Erythroblast (primary cell): ENCODE measurements at regions not wholly inside any gene's neighbourhood (a gene's known extent, or its start where the extent isn't known, plus 50 kb on each side); places are given as distances from the start of the nearest gene placed in this dataset.

ENCODE experiments used
- DNase-seq, 2 experiments: peaks; one replicate each; lab custom pipeline; 2025; lab: John Stamatoyannopoulos, UW
- GATA1 ChIP-seq: IDR thresholded peaks from 2 replicates; pipeline ENCODE4 v1.6.1; 2011; ENCODE audit warnings: low read depth, mild to moderate bottlenecking, control low read depth, low read length, moderate library complexity
- POLR2A ChIP-seq: IDR thresholded peaks from 2 replicates; pipeline ENCODE4 v1.6.1; 2011; ENCODE audit warnings: mild to moderate bottlenecking, low read length

DNA sequence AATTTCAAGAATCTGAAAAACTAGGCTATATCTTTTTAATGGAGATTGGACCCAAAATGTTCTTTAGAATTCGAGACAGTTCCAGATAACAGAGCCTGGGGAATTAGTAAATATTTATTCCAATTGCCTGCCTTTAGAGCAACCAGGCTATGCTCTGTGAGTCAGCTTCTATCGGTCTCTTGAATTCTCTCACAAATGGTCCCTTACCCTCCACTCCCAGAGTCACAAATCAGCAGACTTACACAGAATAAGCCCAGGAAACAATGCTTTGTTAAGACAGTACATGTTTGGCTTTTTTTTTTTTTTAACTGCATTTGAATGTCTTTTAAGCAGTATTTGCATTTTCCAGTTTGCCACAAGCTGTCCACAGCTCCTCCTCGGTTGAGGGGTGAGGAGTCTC, 460.7 kb upstream of the CBLB start:
- no peak for DNase-seq
- TF ChIP-seq GATA1: no peak
- TF ChIP-seq POLR2A: no peak

DNA sequence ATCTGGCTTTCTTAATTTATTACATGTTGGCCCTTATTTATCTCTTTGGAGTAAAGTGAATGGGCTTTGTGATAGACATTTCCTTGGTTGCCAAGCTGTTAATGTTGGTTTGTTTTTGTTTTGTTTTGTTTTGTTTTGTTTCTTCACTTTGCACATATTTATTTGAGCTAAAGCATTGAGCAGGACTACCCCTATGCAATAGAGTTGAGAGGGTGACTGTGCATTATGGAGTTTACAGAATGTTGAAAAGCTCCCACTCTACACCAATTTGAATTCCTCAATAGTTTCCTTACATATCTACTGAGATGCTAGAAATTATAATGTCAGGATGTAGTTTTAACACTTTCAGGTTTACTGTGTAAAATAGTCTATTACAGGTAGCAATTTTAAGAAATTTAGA, 462.8 kb upstream of the CBLB start:
- no peak for TF ChIP-seq GATA1
- TF ChIP-seq POLR2A: no peak
- no peak for DNase-seq

DNA sequence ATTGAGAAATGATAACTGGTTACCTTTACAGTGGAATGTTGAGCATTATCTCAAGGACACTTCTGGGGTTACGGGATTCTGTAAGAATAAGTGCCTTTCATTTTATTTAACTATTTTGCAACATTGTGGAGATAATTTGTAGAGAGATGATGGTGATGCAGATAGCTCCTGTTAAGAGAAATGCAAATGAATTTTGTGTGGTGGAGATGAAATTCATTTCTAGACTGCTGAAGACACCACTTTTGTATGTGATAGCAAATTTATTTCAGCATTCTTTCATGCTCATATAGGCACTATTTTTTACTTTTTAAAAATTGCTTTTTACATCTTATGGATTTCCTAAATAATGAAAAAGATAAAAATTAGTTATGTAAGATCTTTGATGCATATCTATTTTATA, 463.3 kb upstream of the CBLB start:
- no peak for TF ChIP-seq POLR2A
- no peak for TF ChIP-seq GATA1
- no peak for DNase-seq

DNA sequence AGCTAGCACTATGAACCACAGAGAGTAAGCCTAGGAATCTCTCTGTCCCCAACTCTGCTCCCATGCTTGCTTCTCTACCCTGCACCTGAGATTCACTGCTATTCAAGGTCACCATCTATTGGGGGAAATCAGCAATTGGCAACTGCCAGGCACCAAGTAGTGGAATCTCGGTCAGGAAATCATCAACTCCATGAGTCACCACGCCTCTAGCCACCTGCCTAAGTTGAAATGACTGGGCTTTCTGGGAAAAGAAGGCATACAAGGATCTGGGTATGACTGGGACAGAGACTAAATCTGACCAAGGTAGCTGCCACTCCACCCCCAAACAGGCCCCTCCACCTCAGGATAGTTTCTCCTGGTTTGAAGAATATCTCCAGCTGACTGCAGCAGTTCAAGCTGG, 464.1 kb upstream of the CBLB start:
- no peak for TF ChIP-seq POLR2A
- no peak for TF ChIP-seq GATA1
- no peak for DNase-seq

DNA sequence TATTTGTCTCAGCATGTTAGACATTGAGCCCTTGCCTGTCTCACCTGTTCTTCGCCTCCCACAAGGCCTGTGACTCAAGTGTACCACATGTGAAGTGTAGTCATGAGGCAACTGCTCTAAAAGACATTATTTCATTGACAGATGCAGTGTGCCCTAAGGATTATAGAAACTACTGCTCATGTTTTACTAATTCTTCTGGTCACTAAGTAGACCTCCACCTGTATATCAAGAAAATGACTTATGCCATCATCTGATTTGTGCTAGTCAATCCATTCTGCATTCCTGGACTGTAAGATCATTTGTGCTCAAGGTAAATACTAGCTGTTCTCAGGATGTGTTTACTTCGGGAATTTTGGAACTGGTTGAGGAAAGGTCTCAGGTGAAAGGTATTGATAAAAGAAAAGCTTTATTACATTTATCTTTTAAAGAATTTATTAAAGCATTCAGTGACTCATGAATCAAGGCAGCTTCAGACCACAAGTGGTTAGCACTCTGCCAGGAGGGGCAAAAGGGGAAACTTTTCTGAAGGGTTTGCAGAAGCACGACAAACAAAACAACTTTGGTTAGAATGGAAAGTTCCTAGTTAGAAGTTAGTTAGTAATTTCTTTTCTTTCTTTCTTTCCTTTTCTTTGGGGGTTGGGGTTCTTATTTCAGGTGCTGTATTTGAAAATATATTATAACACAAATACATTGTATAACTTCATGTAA, 465.3 kb upstream of the CBLB start:
- DNase-seq: no peak
- TF ChIP-seq POLR2A (no peak), GATA1 (no peak)

DNA sequence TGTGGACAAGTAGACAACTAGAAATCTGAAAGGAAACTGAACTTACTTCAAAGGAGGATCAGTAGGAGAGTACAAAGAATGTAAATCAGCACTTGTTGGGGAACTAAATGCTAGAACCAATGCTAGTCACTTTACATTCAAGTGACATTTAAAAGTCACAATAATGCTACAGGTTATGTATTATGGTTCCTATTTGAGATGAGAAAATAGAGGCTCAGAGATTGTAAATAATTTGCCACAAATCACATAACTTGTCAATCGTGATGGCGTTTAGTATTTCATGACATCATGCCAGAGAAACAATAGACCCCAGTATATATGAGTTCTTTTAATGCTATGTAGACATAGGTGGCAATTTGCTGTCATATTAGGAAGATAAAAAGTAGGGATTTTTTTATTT, 467.8 kb upstream of the CBLB start:
- DNase-seq: no peak
- no peak for TF ChIP-seq GATA1
- no peak for TF ChIP-seq POLR2A

DNA sequence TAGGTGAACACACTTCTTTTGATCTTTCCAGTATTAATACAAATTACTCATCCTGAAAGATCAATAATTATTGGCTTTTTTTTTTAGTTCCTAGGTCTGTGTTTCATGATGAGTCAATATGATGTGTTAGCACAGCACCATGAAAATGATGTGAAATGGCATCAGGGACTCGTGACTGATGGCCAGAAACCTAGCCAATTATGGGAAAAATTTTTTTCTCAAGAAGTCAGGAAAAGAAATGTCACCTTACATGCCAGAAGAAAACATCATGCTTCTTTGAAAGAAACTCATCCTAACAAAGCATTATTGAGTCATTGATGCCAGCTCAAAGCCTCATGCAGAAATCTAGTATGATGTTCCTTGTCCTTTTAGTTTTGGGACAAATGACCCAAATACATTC, 468.3 kb upstream of the CBLB start:
- TF ChIP-seq POLR2A (no peak), GATA1 (no peak)
- DNase-seq: no peak

DNA sequence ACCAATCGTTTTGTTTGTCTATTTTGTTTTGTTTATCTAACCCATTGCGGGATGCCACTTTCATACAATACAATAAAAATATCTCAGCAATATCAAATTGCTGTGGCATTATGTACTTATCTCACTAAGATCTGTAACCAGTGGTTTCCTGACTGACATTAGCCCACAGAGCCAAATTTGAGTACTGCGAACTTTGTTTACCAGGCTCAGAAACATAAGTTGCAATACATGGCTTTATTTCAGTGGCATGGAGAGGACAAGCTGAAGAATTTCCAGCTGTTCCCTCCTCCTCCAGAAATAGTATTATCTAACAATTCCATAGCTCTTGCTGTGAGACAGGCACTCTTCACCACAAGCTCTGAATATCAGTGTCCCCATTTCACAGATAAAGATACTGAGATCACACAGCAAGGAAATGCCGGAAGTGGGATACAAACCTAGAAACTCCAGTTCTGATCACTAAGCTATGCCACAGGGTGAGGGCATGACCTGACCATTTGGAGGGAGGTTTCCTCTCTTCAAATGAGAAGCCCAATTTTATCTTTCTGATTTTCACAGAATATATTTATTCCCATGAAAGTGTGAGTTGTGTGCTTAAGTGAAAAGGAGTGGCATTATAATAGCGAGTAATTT, 469.9 kb upstream of the CBLB start:
- TF ChIP-seq POLR2A (no peak), GATA1 (no peak)
- no peak for DNase-seq

DNA sequence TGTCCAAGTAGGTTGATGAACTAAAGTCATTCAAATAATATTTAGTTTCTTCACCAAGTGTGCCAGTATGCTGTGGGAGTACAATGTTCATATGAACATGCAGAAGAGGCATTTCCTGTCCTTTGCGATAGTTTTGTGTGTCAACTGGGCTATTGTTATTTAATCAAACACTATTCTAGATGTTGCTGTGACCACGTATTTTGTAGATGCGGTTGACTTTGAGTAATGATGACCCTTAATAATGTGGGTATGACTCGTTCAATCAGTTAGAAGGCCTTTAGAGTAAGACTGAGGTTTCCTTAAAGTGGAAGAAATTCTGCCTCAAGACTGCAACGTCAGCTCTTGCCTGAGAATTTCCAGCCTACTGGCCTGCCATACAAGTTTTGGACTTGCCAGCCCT, 470.7 kb upstream of the CBLB start:
- DNase-seq: no peak
- TF ChIP-seq GATA1: no peak
- no peak for TF ChIP-seq POLR2A

DNA sequence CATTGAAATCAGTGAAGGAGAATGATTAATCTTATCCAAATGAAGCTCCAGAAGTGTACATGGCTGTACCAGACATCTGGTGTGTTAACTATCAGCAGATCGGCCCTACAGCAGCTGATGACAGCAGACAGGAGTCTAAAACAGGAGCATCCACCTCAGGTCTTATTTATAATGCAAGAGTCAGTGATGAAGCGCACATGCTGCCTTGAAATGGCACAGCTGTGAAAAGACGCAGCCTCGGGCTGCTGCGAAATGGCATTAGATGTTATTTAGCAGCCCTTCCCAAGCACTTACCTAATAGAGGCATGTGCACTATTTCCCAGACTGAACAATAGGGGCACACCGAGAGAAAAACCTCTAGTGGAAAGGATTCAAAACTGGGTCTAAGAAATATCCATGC, 472.3 kb upstream of the CBLB start:
- no peak for TF ChIP-seq GATA1
- no peak for TF ChIP-seq POLR2A
- DNase-seq: no peak

DNA sequence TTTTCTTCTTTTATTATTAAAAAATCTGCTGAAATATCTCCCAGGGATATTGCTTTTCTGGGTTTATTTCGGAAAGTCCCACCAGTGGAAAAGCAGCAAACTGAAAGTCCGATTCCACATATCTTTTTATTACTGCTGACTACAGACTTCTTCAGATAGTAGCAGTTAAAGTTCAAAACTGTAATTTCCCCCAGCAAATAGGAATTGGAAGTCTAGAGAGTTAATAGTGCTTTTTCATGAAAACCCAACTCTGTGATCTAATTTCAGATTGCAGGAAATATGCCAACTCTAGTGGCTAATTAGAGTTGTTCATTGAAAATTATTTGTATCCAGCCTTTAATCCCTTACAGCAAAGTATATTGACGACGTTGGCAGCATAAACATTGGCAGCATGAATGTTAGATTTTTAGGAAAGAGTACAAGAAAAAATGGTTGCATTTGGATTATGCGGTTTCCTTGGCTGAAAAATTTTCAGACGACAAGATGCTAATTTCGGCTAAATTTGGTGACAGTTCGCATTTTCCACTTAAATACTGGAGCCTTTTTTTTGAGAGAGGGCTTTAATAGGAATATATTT, 472.9 kb upstream of the CBLB start:
- DNase-seq: no peak
- no peak for TF ChIP-seq GATA1

DNA sequence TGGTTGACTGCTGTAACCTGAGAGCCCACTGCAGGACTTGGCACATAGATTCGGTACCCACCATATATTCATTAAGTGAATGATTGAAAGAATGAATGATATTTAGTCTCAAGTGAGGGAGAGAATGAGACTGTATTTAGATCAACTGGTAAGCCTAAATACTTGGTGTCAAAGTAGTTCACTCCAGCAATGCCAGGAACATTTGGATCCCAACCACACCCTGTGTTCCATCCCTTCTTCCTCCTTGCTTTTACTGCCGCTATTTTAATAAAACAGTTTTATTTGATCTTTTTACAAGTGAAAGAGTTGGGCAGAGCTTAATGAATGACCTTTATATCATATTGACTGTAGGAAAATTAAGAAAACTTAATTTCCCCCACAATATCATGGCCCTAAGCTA, 473.6 kb upstream of the CBLB start:
- TF ChIP-seq GATA1 (no peak), POLR2A (no peak)
- no peak for DNase-seq

DNA sequence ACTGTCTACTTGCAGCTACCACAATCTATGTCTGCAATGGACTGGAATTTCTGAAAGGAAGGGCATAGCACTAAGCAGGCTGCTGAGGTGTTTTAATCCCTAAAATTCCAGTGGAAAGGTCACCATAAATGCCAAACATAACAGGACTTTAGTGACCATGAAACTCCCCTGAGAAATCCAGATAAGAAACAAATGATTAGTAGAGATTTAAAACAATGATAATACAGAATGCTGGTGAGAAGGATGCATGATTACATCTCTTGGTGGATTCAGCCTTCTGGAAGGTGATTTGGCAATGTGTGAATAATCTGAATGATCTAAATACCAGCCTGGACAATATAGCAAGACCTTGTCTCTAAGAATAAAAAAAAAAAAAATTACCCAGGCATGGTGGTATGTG, 475.0 kb upstream of the CBLB start:
- TF ChIP-seq GATA1 (no peak), POLR2A (no peak)
- DNase-seq: no peak

DNA sequence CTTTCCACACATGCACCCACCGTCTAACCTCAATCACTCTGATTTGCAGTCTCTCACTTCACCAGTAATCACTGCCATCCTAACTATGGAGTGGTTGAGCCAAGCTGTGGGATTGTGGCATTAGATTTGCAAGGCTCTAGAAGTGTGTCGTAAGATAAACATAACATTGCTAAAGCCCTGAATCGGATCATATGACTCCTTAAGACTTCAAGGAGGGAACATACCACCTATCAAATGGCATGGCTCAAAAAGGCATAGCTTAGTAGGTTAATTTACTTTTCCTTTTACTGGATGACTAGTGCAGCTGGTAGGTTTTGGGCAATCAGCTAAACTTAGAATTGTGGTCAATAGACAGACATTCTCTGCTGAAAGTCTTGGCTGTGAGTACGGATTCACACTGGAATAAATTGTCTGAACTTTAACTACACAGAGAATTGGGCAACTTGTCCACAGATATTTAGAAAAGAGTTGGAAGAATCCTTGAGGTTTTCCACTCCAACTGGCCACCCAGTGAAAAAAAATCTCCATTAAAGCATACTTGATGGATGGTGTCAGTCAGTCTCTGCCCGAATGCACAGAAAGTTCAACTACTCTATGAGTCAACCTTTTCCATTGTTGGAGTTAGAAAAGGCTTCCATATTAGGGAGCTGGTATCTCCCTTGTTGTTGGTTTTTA, 476.7 kb upstream of the CBLB start:
- no peak for DNase-seq

More for the DNA sequence above, 476.7 kb upstream of the CBLB start:
- no peak for TF ChIP-seq GATA1
- no peak for TF ChIP-seq POLR2A
